CD4-positive, alpha-beta T cell (primary cell): ENCODE measurements at regions not wholly inside any gene's neighbourhood (a gene's known extent, or its start where the extent isn't known, plus 50 kb on each side); places are given as distances from the start of the nearest gene placed in this dataset.

Source experiments
- ATAC-seq: fragments of 200-7000 bp; cut with Tn5 transposase; one replicate; pipeline ENCODE4 v1.10.0; 2022; ENCODE audit warnings: mild to moderate bottlenecking; ENCODE audit not compliant: poor library complexity
- CTCF ChIA-PET: fragments of 350-600 bp; sonication (Branson Sonifier 250); formaldehyde crosslinking; loops from one replicate; lab custom pipeline; 2021; ENCODE audit warnings: antibody characterized with exemption, inconsistent platforms; lab: Charles Lee
- POLR2A ChIA-PET: fragments of 350-600 bp; sonication (Branson Sonifier 250); formaldehyde crosslinking; loops from one replicate; lab custom pipeline; 2021; ENCODE audit warnings: antibody characterized with exemption, inconsistent platforms; lab: Charles Lee
- DNase-seq, 14 experiments: peaks; one replicate each; pipeline ENCODE4 v3.0.0-alpha.2; 2013 to 2020; ENCODE audit warnings: mixed read lengths in 2 of 14
- H3K27ac ChIP-seq, 2 donors: one replicate each; pipeline versions ENCODE4 v1.5.1 to v1.7.0; 2013; ENCODE audit warnings: low read length in 2 of 2, low read depth in 1 of 2, mild to moderate bottlenecking in 1 of 2
- H3K27me3 ChIP-seq, 2 experiments: 1 replicate in 1 of 2; 2 replicates in 1 of 2; pipeline versions ENCODE4 v1.6.1 to v1.7.0; 2013; ENCODE audit warnings: low read length in 2 of 2, control low read depth in 1 of 2, mild to moderate bottlenecking in 1 of 2, moderate library complexity in 1 of 2; ENCODE audit not compliant: insufficient read depth in 2 of 2, control insufficient read depth in 1 of 2
- H3K36me3 ChIP-seq: one replicate; pipeline ENCODE4 v1.6.1; 2013; ENCODE audit warnings: low read length, control low read depth; ENCODE audit not compliant: insufficient read depth
- H3K4me1 ChIP-seq: one replicate; pipeline ENCODE4 v1.6.1; 2013; ENCODE audit warnings: low read length, control low read depth; ENCODE audit not compliant: insufficient read depth
- H3K4me3 ChIP-seq: one replicate; pipeline ENCODE4 v1.5.1; 2013; ENCODE audit warnings: mild to moderate bottlenecking, low read length, moderate library complexity
- H3K9me3 ChIP-seq, 2 experiments: 1 replicate in 1 of 2; 2 replicates in 1 of 2; pipeline versions ENCODE4 v1.6.1 to v1.7.0; 2013; ENCODE audit warnings: low read length in 2 of 2, mild to moderate bottlenecking in 2 of 2, control low read depth in 1 of 2, moderate library complexity in 1 of 2; ENCODE audit not compliant: control insufficient read depth in 1 of 2, insufficient read depth in 1 of 2
- H3K27ac Mint-ChIP-seq: one replicate; pipeline ENCODE4 v1.8.0; 2020; ENCODE audit warnings: mixed read lengths
- H3K27me3 Mint-ChIP-seq: one replicate; pipeline ENCODE4 v1.8.0; 2021; ENCODE audit warnings: mixed read lengths
- H3K36me3 Mint-ChIP-seq: one replicate; pipeline ENCODE4 v1.8.0; 2021; ENCODE audit warnings: low read depth, mixed read lengths
- H3K4me1 Mint-ChIP-seq: one replicate; pipeline ENCODE4 v1.8.0; 2021; ENCODE audit warnings: low read depth, mixed read lengths
- H3K4me3 Mint-ChIP-seq: one replicate; pipeline ENCODE4 v1.8.0; 2020; ENCODE audit warnings: mild to moderate bottlenecking, mixed read lengths
- H3K9me3 Mint-ChIP-seq: one replicate; pipeline ENCODE4 v1.8.0; 2020; ENCODE audit warnings: mixed read lengths
- CTCF ChIP-seq: fragments of 200-600 bp; IDR thresholded peaks from one replicate; pipeline ENCODE4 v1.8.0; 2022; ENCODE audit warnings: antibody characterized with exemption, mild to moderate bottlenecking
- intact Hi-C, 2 experiments: fragments of 100-400 bp; cut with DNase I in 1 of 2; cut with micrococcal nuclease in 1 of 2; formaldehyde crosslinking; loops; one replicate each; pipeline versions ENCODE4 v1.15.1 to v1.9.0; 2023 to 2025; cut with DNase I, micrococcal nuclease

DNA sequence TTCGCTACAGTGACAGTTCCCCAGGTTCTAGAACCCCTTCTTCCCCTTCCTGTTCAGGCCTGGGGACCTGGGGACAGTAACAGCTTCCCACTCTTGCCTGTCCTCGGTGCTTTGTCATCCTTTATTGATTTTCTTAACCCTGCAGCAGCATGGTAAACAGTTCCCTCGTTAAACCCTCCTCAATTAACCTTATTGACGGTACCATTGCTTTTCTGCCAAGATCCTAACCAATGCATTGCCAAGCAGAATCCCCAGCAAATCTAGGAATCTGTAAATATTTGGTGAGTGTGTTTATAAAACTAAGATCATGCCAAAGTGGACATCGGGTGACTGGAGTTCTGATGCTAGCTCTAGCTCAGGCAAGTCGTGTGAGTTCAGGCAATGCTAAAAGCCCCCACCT lies 99.6 kb upstream of the KAZN start:
- no peaks in the 10 kb centered on the region for H3K4me1 ChIP-seq
- CTCF ChIA-PET = interaction anchor here (0.6 kb wide), 1 partner anchor 31 kb away, joined by 4 read pairs; no protein-coding TSS in a partner anchor
- H3K4me1 Mint-ChIP-seq = no peaks in the 10 kb centered on the region

DNA sequence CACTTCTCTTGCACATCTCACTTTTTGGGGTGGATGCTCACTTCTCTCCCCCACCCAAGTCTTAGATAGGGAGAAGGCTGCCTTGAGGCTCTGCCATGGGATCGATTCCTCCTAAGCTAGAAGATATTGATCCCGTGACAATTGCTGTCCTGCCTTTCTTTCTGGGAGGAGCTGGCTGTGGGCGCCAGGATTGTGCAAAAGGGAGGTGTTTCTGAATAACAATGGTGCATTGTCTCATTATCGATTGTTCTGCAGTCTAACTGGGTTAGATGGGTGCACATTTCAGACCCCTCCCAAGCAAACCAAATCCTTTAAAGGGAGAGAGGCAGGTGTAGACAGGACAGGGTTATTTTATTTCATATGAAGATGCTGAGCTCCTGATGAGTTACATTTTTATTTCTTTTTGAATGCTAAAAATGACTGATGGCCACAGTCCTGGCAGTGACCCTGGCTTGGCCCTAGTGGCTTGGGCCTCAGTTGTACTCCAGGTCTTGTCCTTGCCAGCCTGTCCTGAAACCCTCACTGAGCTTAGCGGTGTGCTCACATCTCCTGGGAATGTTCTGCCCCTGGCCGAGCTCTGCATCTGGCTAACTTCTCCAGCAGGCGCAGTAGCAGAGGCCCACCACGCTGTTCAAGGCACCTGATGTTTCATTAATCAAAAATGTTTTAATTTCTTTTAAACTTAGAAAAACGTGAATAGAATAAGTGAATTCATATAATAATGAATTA lies 99.0 kb upstream of the KAZN start:
- H3K27me3 ChIP-seq = peaks cover 3 to 11% of the 10 kb centered on the region in 2 experiments
- no peaks in the 10 kb centered on the region for H3K36me3 ChIP-seq
- no peaks in the 10 kb centered on the region for H3K4me1 Mint-ChIP-seq
- H3K27ac Mint-ChIP-seq = no peak overlapping the region
- peaks cover 32% of the 10 kb centered on the region for H3K27me3 Mint-ChIP-seq
- H3K27ac ChIP-seq = no peak overlapping the region
- no peak overlapping the region for H3K4me3 ChIP-seq
- ATAC-seq = no peak
- no peak for DNase-seq
- no peaks in the 10 kb centered on the region for H3K9me3 Mint-ChIP-seq
- CTCF ChIA-PET = no interaction called here
- no peaks in the 10 kb centered on the region for H3K9me3 ChIP-seq
- H3K4me3 Mint-ChIP-seq = no peak overlapping the region
- intact Hi-C loops = no loop called here
- H3K4me1 ChIP-seq = no peaks in the 10 kb centered on the region
- no peaks in the 10 kb centered on the region for H3K36me3 Mint-ChIP-seq
- POLR2A ChIA-PET = no interaction called here
- no peak for TF ChIP-seq CTCF

More for the DNA sequence above, 99.6 kb upstream of the KAZN start:
- ATAC-seq = no peak
- Mint-ChIP-seq H3K9me3 (no peaks in the 10 kb centered on the region), H3K27ac (no peak overlapping the region), H3K27me3 (peaks cover 35% of the 10 kb centered on the region), H3K4me3 (no peak overlapping the region), H3K36me3 (no peaks in the 10 kb centered on the region)
- Histone ChIP-seq H3K27ac (no peak overlapping the region), H3K27me3 (peaks cover 3 to 12% of the 10 kb centered on the region in 2 experiments), H3K4me3 (no peak overlapping the region), H3K36me3 (no peaks in the 10 kb centered on the region), H3K9me3 (no peaks in the 10 kb centered on the region)
- POLR2A ChIA-PET = no interaction called here
- intact Hi-C loops = no loop called here
- TF ChIP-seq CTCF = no peak
- DNase-seq = no peak

GRCh38 chr1:14500041-14500440 lies 98.4 kb upstream of the KAZN start:
- Mint-ChIP-seq H3K27ac (no peak overlapping the region), H3K36me3 (no peaks in the 10 kb centered on the region), H3K9me3 (no peaks in the 10 kb centered on the region), H3K27me3 (peaks cover 28% of the 10 kb centered on the region), H3K4me1 (no peaks in the 10 kb centered on the region), H3K4me3 (no peak overlapping the region)
- POLR2A ChIA-PET = no interaction called here
- Histone ChIP-seq H3K36me3 (no peaks in the 10 kb centered on the region), H3K27me3 (peaks cover 3 to 9% of the 10 kb centered on the region in 2 experiments), H3K4me1 (no peaks in the 10 kb centered on the region), H3K27ac (no peak overlapping the region), H3K9me3 (no peaks in the 10 kb centered on the region), H3K4me3 (no peak overlapping the region)
- no peak for TF ChIP-seq CTCF
- DNase-seq = no peak
- CTCF ChIA-PET = no interaction called here
- intact Hi-C loops = no loop called here
- no peak for ATAC-seq
